GM18508 (cell line): ENCODE measurements at regions not wholly inside any gene's neighbourhood (a gene's known extent, or its start where the extent isn't known, plus 50 kb on each side); places are given as distances from the start of the nearest gene placed in this dataset.

Experiments used
- ATAC-seq: cut with Tn5 transposase; IDR thresholded peaks from one replicate; pipeline ENCODE4 v1.9.1; 2021; ENCODE audit warnings: moderate number of reproducible peaks; ENCODE audit not compliant: insufficient read depth, unreplicated experiment

- no peak for ATAC-seq
Measured at GRCh38 chr6:81694855-81695254, 57.6 kb downstream of the TENT5A start.

DNA sequence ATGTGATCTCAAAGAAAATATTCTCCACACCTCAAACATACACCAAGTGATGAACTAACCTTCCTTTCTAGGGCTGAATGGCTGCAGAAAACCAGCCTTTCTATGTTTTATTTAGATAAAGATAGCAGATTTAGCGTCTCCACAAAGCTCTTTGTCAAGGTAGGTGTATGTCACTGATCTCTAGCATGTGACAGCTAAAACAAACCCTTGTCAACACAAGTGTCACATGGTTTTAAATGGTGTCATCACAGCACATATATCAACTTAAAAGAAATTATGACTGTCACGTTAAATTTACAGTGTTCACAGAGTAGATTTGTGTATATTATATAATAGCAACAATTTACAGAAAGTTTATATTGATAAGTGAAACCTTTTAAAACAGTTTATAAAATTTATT lies 58.3 kb downstream of the TENT5A start:
- ATAC-seq = no peak

GRCh38 chr6:81693266-81693665 lies 59.2 kb downstream of the TENT5A start:
- no peak for ATAC-seq

- no peak for ATAC-seq
Measured at GRCh38 chr6:81690073-81690472, 62.4 kb downstream of the TENT5A start.

GRCh38 chr6:81689580-81689979 lies 62.9 kb downstream of the TENT5A start:
- no peak for ATAC-seq

DNA sequence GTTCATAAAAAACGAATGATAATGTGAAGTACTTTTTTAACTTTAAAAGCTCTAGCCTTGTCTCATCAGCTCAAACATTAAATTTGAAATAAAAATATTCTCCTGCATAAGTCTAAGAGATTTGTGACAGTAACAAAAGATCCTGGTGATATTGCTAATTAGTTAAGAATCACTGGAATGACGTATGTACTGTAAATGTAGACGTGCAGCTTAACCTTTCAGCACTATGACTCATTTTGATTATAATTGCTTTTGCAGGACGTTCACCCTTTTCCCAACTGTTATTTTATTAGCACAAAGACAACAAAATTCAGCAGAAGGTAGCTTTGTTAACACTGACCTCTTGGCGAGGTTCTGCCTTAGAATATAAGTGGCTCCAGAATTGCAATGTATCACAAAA lies 68.6 kb downstream of the TENT5A start:
- no peak for ATAC-seq

GRCh38 chr6:81682858-81683620 lies 69.4 kb downstream of the TENT5A start:
- no peak for ATAC-seq

GRCh38 chr6:81682235-81682795 lies 70.2 kb downstream of the TENT5A start:
- ATAC-seq = no peak

GRCh38 chr6:81669445-81669844 lies 83.0 kb downstream of the TENT5A start:
- ATAC-seq = no peak

DNA sequence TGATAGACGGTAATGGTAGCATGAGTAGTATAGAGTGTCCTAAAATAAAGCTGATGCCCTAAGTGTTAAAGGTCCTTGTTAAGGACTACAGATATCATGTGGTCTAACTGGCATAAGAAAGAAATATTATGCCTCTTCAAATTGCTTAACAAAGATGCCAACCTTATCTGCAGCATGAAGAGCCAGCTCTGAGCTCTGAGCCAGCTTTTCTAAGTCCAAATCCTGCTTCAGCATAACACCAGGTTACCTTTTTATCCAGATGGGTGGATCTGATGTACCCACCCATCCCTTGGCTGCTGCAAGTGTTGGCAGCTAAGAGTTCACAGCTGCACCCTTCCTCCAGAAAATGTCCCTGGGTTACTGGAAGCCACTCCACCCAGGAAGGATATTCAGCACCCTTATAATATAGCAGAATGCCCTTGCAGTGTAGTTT lies 83.8 kb downstream of the TENT5A start:
- ATAC-seq = no peak

GRCh38 chr6:81666481-81666880 lies 86.0 kb downstream of the TENT5A start:
- ATAC-seq = no peak

DNA sequence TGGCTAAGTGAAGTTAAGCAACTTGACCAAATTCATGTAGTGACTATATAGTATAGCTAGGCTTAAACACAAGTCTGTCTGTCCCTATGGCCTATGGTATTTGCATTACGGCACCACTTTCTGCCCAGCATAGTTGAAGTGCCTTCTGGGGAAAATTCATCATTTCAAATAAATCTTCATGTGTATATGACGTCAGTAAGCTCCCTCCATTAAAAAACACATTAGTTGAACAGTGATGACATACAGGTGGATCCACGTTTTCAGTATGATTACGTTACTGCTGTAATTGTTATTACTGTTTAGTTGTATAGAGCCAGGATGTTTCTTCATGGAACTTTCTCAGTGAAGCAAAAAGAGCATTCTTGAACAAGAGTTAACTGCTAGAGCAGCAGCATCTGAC lies 96.2 kb downstream of the TENT5A start:
- ATAC-seq = no peak

GRCh38 chr6:81655696-81656095 lies 96.8 kb downstream of the TENT5A start:
- ATAC-seq = no peak

DNA sequence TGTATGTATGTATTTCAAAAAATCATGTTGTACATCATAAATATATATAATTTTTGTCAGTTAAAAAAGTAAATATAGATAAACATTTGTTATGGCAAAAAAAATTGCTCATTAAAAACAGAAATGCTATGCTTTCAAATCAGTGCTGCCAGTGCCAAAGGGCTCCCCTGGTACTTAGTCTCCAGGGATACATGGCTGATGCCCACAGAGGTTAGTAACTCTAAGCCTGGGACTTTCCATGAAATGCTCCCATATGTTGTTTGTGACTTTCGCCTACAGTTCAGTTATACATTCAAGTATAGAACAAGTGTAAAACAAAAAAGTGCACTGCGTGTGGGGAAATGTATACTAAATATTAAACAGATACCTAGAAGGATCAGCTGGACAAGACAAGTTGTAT lies 104.0 kb downstream of the TENT5A start:
- ATAC-seq = no peak

GRCh38 chr6:81643156-81643555 lies 109.3 kb downstream of the TENT5A start:
- no peak for ATAC-seq

GRCh38 chr6:81640891-81641290 lies 111.6 kb downstream of the TENT5A start:
- no peak for ATAC-seq

GRCh38 chr6:81640126-81640525 lies 112.4 kb downstream of the TENT5A start:
- no peak for ATAC-seq

GRCh38 chr6:81638366-81638765 lies 114.1 kb downstream of the TENT5A start:
- no peak for ATAC-seq

- ATAC-seq = no peak
Measured at GRCh38 chr6:81636930-81637568, 115.4 kb downstream of the TENT5A start.

GRCh38 chr6:81634155-81634880 lies 118.2 kb downstream of the TENT5A start:
- ATAC-seq = no peak

- ATAC-seq = no peak
Measured at GRCh38 chr6:81633391-81633790, 119.1 kb downstream of the TENT5A start.
